ENCODE measurements at regions not wholly inside any gene's neighbourhood (a gene's known extent, or its start where the extent isn't known, plus 50 kb on each side); places are given as distances from the start of the nearest gene placed in this dataset.

- no peak for DNase-seq
These were observed 235.0 kb upstream of the HNMT start for GRCh38 chr2:137729305-137729704.

GRCh38 chr2:137737559-137737958, 226.7 kb upstream of the HNMT start:
- no peak for DNase-seq

- no peak for DNase-seq
These were observed 222.4 kb upstream of the HNMT start for GRCh38 chr2:137741784-137742362.

- DNase-seq, result no peak
These were observed 216.8 kb upstream of the HNMT start for GRCh38 chr2:137747509-137747908.

GRCh38 chr2:137748533-137748932, 215.7 kb upstream of the HNMT start:
- no peak for DNase-seq

- DNase-seq, result no peak
These were observed 199.6 kb upstream of the HNMT start for GRCh38 chr2:137764646-137765045.

GRCh38 chr2:137769406-137769805, 194.9 kb upstream of the HNMT start:
- DNase-seq, result no peak

- DNase-seq, result no peak
These were observed 194.1 kb upstream of the HNMT start for GRCh38 chr2:137770166-137770565.

GRCh38 chr2:137771064-137771463, 193.2 kb upstream of the HNMT start:
- no peak for DNase-seq

GRCh38 chr2:137772451-137772850, 191.8 kb upstream of the HNMT start:
- no peak for DNase-seq

- DNase-seq, result no peak
These were observed 188.7 kb upstream of the HNMT start for GRCh38 chr2:137775529-137775928.

- no peak for DNase-seq
These were observed 187.6 kb upstream of the HNMT start for GRCh38 chr2:137776697-137777096.

GRCh38 chr2:137797641-137798040, 166.6 kb upstream of the HNMT start:
- DNase-seq, result no peak

GRCh38 chr2:137799600-137799999, 164.7 kb upstream of the HNMT start:
- DNase-seq, result no peak

- no peak for DNase-seq
These were observed 163.9 kb upstream of the HNMT start for GRCh38 chr2:137800386-137800785.

- DNase-seq, result no peak
These were observed 163.0 kb upstream of the HNMT start for GRCh38 chr2:137801228-137801627.

- no peak for DNase-seq
These were observed 162.2 kb upstream of the HNMT start for GRCh38 chr2:137802038-137802437.

- no peak for DNase-seq
These were observed 158.0 kb upstream of the HNMT start for GRCh38 chr2:137806068-137806805.

- DNase-seq, result no peak
These were observed 155.0 kb upstream of the HNMT start for GRCh38 chr2:137809252-137809651.

GRCh38 chr2:137809837-137810236, 154.4 kb upstream of the HNMT start:
- no peak for DNase-seq

GRCh38 chr2:137812517-137812916, 151.8 kb upstream of the HNMT start:
- no peak for DNase-seq

- no peak for DNase-seq
These were observed 151.1 kb upstream of the HNMT start for GRCh38 chr2:137813176-137813575.

GRCh38 chr2:137817058-137817457, 147.2 kb upstream of the HNMT start:
- no peak for DNase-seq

GRCh38 chr2:137823196-137823595, 141.1 kb upstream of the HNMT start:
- DNase-seq, result no peak

GRCh38 chr2:137824501-137824900, 139.8 kb upstream of the HNMT start:
- DNase-seq, result no peak

Measured in CD4-positive, alpha-beta T cell treated with Interleukin-17A for 1 hour (primary cell).